Type B pancreatic cell (in vitro differentiated cells): ENCODE measurements at regions not wholly inside any gene's neighbourhood (a gene's known extent, or its start where the extent isn't known, plus 50 kb on each side); places are given as distances from the start of the nearest gene placed in this dataset.
"Not testable (repeated sequence)": the region's sequence is repeated elsewhere in the genome, so short reads cannot be mapped to it uniquely, and the experiment has no call there.

Experiments
- DNase-seq: peaks from one replicate; pipeline ENCODE4 v3.0.0; 2021; ENCODE audit warnings: mixed read lengths; ENCODE audit not compliant: unreplicated experiment; ENCODE audit errors: extremely low spot score
- H3K27ac Mint-ChIP-seq: 2 replicates; pipeline ENCODE4 v1.8.0; 2021; ENCODE audit warnings: mild to moderate bottlenecking, mixed read lengths
- H3K27me3 Mint-ChIP-seq: 2 replicates; pipeline ENCODE4 v1.8.0; 2021; ENCODE audit warnings: mixed read lengths
- H3K36me3 Mint-ChIP-seq: 2 replicates; pipeline ENCODE4 v1.8.0; 2021; ENCODE audit warnings: mixed read lengths
- H3K4me1 Mint-ChIP-seq: one replicate; pipeline ENCODE4 v1.8.0; 2021; ENCODE audit warnings: mixed read lengths; ENCODE audit not compliant: unreplicated experiment
- H3K4me3 Mint-ChIP-seq: 2 replicates; pipeline ENCODE4 v1.8.0; 2021; ENCODE audit warnings: mild to moderate bottlenecking, mixed read lengths
- H3K9me3 Mint-ChIP-seq: 2 replicates; pipeline ENCODE4 v1.8.0; 2021; ENCODE audit warnings: mixed read lengths
- TF ChIP-seq, protein P1 (sequence below): fragments of 200-600 bp; sonication (generic); conservative IDR thresholded peaks from 2 replicates; pipeline ENCODE4 v1.5.0; 2021; ENCODE audit warnings: antibody characterized with exemption, mild to moderate bottlenecking

DNA sequence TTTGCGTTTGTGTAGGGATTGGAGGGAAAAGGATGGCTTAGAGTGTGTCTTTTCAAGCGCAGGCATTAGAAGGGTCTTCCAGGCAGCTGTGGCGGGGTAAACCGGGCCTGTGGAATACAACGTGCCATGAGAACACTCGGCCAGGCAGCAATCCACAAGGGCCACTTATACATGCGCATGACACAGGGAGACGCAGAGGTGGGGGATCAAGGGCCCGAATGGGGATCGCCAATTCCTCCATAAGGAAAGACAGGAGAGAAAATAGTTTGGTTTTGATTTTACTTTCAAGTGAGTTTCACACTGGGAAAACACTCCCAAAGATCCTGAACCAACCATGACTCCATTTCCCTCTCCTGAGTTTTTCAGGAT is 71.6 kb downstream of the SPRING1 start:
- Mint-ChIP-seq H3K4me1 (peaks cover 33% of the 10 kb centered on the region), H3K4me3 (no peak overlapping the region), H3K27ac (no peak overlapping the region), H3K27me3 (peaks cover 4% of the 10 kb centered on the region), H3K36me3 (no peaks in the 10 kb centered on the region), H3K9me3 (no peaks in the 10 kb centered on the region)
- no peak for DNase-seq
- TF ChIP-seq, protein P1, sequence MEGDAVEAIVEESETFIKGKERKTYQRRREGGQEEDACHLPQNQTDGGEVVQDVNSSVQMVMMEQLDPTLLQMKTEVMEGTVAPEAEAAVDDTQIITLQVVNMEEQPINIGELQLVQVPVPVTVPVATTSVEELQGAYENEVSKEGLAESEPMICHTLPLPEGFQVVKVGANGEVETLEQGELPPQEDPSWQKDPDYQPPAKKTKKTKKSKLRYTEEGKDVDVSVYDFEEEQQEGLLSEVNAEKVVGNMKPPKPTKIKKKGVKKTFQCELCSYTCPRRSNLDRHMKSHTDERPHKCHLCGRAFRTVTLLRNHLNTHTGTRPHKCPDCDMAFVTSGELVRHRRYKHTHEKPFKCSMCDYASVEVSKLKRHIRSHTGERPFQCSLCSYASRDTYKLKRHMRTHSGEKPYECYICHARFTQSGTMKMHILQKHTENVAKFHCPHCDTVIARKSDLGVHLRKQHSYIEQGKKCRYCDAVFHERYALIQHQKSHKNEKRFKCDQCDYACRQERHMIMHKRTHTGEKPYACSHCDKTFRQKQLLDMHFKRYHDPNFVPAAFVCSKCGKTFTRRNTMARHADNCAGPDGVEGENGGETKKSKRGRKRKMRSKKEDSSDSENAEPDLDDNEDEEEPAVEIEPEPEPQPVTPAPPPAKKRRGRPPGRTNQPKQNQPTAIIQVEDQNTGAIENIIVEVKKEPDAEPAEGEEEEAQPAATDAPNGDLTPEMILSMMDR, result no peak

DNA sequence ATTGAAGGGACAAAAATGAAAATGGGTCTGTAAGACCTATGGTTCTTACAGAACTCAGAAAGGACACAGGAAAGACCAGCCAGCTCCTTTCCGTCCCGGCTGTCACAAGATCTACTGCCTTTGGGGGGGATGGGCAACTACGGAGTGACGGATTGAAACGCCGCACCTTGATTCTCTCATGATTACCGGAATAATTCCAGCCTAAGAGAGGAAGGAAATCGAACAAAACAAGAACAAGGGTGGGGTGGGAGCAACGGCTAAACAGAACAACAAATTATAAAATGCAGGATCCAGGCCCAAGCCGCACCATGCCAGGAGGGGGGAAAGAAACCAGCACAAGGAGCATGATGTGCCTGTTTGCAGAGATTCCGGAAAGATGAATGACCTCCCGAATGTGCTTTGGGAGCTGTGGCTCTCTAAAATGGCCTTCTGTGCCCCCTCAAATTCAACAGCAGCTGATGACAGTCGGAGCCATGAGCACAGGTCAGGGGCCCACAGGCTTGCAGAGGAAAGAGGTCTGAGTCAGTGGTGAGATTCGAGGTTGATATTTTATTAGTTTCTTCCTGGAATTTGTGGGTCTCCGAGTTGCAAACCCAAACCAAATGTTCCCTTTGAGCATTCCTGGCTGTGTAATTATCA is 72.1 kb downstream of the SPRING1 start:
- no peak overlapping the region for H3K27ac Mint-ChIP-seq

DNA sequence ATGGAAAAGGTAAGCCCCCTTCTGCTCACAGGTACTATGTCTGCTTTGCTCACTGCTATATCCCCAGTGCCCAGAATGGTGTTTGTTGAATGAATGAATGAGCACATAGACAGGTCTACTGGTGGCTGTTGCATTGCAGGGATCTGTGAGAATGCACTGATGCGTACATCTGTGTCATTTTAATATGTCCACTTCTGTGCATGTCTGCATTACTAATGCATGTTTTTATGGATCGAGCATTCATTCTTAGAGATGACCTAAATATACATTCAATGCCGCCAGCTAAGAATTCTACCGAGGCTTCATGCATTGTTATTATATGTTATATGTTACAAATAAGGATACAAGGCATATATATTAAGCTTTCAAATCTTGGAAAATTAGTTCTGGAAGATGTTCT is 73.8 kb downstream of the SPRING1 start:
- Mint-ChIP-seq H3K36me3 (no peaks in the 10 kb centered on the region), H3K9me3 (peaks cover 5% of the 10 kb centered on the region), H3K27me3 (peaks cover 6% of the 10 kb centered on the region), H3K27ac (no peak overlapping the region), H3K4me3 (no peak overlapping the region), H3K4me1 (peaks cover 42% of the 10 kb centered on the region)
- TF ChIP-seq, protein P1, result no peak
- DNase-seq, result no peak

More for the DNA sequence above, 72.1 kb downstream of the SPRING1 start:
- Mint-ChIP-seq H3K4me1 (peaks cover 35% of the 10 kb centered on the region), H3K4me3 (no peak overlapping the region), H3K9me3 (no peaks in the 10 kb centered on the region), H3K27me3 (peaks cover 4% of the 10 kb centered on the region), H3K36me3 (no peaks in the 10 kb centered on the region)
- DNase-seq, result no peak
- TF ChIP-seq, protein P1, result no peak

DNA sequence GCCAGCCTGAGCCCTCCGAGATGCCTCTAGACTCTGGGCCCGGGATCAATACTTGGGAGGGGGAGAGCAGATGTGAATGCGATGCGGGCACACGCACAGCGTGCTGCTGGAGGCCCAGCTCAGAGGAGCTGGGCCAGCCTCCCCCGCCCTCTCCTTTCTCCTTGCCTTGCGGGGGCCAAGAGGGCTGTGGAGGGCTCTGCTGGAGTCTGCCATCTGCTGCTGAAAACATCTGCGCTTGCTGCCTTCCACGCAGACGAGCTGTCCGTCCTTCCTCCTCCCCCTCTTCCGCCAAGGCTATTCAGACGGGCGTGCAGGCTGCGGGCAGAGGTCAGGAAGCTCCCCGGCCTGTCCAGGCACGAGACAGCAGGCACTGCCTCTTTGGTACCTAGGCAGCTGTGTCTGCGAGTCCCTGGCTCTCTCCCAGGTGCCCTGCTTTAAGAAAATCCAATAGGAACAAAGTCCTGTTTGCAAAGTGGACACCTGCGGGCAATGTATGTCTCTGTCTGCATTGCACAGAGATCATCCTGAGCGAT is 75.2 kb downstream of the SPRING1 start:
- Mint-ChIP-seq H3K27ac (peak overlapping the region; percentile 80), H3K9me3 (peaks cover 5% of the 10 kb centered on the region), H3K4me3 (peak overlapping the region; percentile 71), H3K36me3 (no peaks in the 10 kb centered on the region), H3K4me1 (peaks cover 55% of the 10 kb centered on the region), H3K27me3 (peaks cover 11% of the 10 kb centered on the region)
- DNase-seq, result no peak
- TF ChIP-seq, protein P1, result peak; percentile 21

DNA sequence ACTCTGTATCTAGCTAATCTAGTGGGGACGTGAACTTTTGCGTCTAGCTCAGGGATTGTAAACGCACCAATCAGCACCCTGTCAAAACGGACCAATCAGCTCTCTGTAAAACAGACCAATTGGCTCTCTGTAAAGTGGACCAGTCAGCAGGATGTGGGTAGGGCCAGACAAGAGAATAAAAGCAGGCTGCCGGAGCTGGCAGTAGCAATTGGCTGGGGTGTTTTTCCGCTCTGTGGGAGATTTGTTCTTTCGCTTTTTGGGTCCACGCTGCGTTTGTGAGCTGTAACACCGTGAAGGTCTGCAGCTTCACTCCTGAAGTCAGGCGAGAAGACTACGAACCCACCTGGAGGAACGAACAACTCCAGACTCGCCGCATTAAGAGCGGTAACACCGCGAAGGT is 76.5 kb downstream of the SPRING1 start:
- H3K9me3 Mint-ChIP-seq, result peaks cover 5% of the 10 kb centered on the region
- DNase-seq, result no peak
- H3K36me3 Mint-ChIP-seq, result no peaks in the 10 kb centered on the region
- no peak overlapping the region for H3K4me3 Mint-ChIP-seq
- TF ChIP-seq, protein P1, result no peak
- no peak overlapping the region for H3K27ac Mint-ChIP-seq
- H3K4me1 Mint-ChIP-seq, result peaks cover 63% of the 10 kb centered on the region
- H3K27me3 Mint-ChIP-seq, result peaks cover 16% of the 10 kb centered on the region

DNA sequence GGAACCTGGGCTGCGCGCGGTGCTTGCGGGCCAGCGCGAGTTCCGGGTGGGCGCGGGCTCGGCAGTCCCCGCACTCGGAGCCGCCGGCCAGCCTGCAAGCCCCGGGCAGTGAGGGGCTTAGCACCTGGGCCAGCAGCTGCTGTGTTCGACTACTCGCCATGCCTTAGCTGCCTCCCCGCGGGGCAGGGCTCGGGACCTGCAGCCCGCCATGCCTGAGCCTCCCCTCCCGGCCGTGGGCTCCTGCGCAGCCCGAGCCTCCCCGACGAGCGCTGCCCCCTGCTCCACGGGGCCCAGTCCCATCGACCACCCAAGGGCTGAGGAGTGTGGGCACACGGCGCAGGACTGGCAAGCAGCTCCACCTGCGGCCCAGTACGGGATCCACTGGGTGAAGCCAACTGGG is 77.1 kb downstream of the SPRING1 start:
- H3K4me1 Mint-ChIP-seq, result peaks cover 60% of the 10 kb centered on the region
- not testable (repeated sequence) for H3K27ac Mint-ChIP-seq, H3K36me3 Mint-ChIP-seq, H3K9me3 Mint-ChIP-seq, H3K4me3 Mint-ChIP-seq, DNase-seq
- H3K27me3 Mint-ChIP-seq, result peaks cover 16% of the 10 kb centered on the region
